ENCODE measurements at regions not wholly inside any gene's neighbourhood (a gene's known extent, or its start where the extent isn't known, plus 50 kb on each side); places are given as distances from the start of the nearest gene placed in this dataset.

- TF ChIP-seq GABPA (IDR thresholded peaks at IDR 0.05; ENCODE audit: low read depth) (no peak), CTCF (IDR thresholded peaks at IDR 0.05; ENCODE audit: insufficient read depth, low read length) (no peak), REST (IDR thresholded peaks at IDR 0.05; ENCODE audit: insufficient replicate concordance, low read depth) (no peak), POLR2AphosphoS5 (IDR thresholded peaks at IDR 0.05; ENCODE audit: low read depth) (no peak), SPI1 (IDR thresholded peaks at IDR 0.05; ENCODE audit: borderline replicate concordance, low read depth) (no peak)
- no peak for DNase-seq (ENCODE audit: low read depth in 1 of 2, low spot score in 1 of 2)
- H3K4me3 ChIP-seq (replicated peaks; ENCODE audit: insufficient read depth, low read length), result no peak overlapping the region
- H3K27me3 ChIP-seq (ENCODE audit: insufficient read depth, poor library complexity, severe bottlenecking), result no peaks in the 10 kb centered on the region
- no peak overlapping the region for H3K27ac ChIP-seq (replicated peaks)
Measured at GRCh38 chr4:177975315-177975987, 533.2 kb upstream of the AGA start.

GRCh38 chr4:177986236-177986635, 544.0 kb upstream of the AGA start:
- Histone ChIP-seq H3K27ac (replicated peaks) (no peak overlapping the region), H3K27me3 (ENCODE audit: insufficient read depth, poor library complexity, severe bottlenecking) (no peaks in the 10 kb centered on the region), H3K4me3 (replicated peaks; ENCODE audit: insufficient read depth, low read length) (no peak overlapping the region)
- TF ChIP-seq CTCF (IDR thresholded peaks at IDR 0.05; ENCODE audit: insufficient read depth, low read length) (no peak), SPI1 (IDR thresholded peaks at IDR 0.05; ENCODE audit: borderline replicate concordance, low read depth) (no peak), GABPA (IDR thresholded peaks at IDR 0.05; ENCODE audit: low read depth) (no peak), REST (IDR thresholded peaks at IDR 0.05; ENCODE audit: insufficient replicate concordance, low read depth) (no peak), POLR2AphosphoS5 (IDR thresholded peaks at IDR 0.05; ENCODE audit: low read depth) (no peak)
- no peak for DNase-seq (ENCODE audit: low read depth in 1 of 2, low spot score in 1 of 2)

- H3K4me3 ChIP-seq (replicated peaks; ENCODE audit: insufficient read depth, low read length), result no peak overlapping the region
- H3K27me3 ChIP-seq (ENCODE audit: insufficient read depth, poor library complexity, severe bottlenecking), result no peaks in the 10 kb centered on the region
- H3K27ac ChIP-seq (replicated peaks), result no peak overlapping the region
- TF ChIP-seq CTCF (IDR thresholded peaks at IDR 0.05; ENCODE audit: insufficient read depth, low read length) (no peak), GABPA (IDR thresholded peaks at IDR 0.05; ENCODE audit: low read depth) (no peak), REST (IDR thresholded peaks at IDR 0.05; ENCODE audit: insufficient replicate concordance, low read depth) (no peak), POLR2AphosphoS5 (IDR thresholded peaks at IDR 0.05; ENCODE audit: low read depth) (no peak), SPI1 (IDR thresholded peaks at IDR 0.05; ENCODE audit: borderline replicate concordance, low read depth) (no peak)
- DNase-seq (ENCODE audit: low read depth in 1 of 2, low spot score in 1 of 2), result no peak
Measured at GRCh38 chr4:177987896-177988295, 545.7 kb upstream of the AGA start.

All from HL-60 (cell line).